ENCODE measurements at regions not wholly inside any gene's neighbourhood (a gene's known extent, or its start where the extent isn't known, plus 50 kb on each side); places are given as distances from the start of the nearest gene placed in this dataset.

GRCh38 chr12:105793421-105793820, 345.3 kb downstream of the NUAK1 start:
- TF ChIP-seq SALL2 (CRISPR knock-in tag; IDR thresholded peaks at IDR 0.05) (no peak), ZNF530 (CRISPR knock-in tag; IDR thresholded peaks at IDR 0.05; ENCODE audit: low read depth) (no peak), PHF20 (CRISPR knock-in tag; IDR thresholded peaks at IDR 0.05) (no peak), CEBPB (IDR thresholded peaks at IDR 0.05; ENCODE audit: borderline replicate concordance, low read depth, low read length) (no peak), BORCS8-MEF2B (CRISPR knock-in tag; IDR thresholded peaks at IDR 0.05) (no peak), ATF7 (IDR thresholded peaks at IDR 0.05) (no peak), ATF7 (CRISPR knock-in tag; IDR thresholded peaks at IDR 0.05) (no peak), ZNF235 (CRISPR knock-in tag; IDR thresholded peaks at IDR 0.05; ENCODE audit: borderline replicate concordance) (no peak), KDM5A (IDR thresholded peaks at IDR 0.05; ENCODE audit: borderline replicate concordance, low read length) (no peak), TAF1 (CRISPR knock-in tag; IDR thresholded peaks at IDR 0.05) (no peak)
- TF ChIP-seq, protein P1, sequence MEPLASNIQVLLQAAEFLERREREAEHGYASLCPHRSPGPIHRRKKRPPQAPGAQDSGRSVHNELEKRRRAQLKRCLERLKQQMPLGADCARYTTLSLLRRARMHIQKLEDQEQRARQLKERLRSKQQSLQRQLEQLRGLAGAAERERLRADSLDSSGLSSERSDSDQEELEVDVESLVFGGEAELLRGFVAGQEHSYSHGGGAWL (CRISPR knock-in tag; IDR thresholded peaks at IDR 0.05): no peak
- TF ChIP-seq, protein P2, sequence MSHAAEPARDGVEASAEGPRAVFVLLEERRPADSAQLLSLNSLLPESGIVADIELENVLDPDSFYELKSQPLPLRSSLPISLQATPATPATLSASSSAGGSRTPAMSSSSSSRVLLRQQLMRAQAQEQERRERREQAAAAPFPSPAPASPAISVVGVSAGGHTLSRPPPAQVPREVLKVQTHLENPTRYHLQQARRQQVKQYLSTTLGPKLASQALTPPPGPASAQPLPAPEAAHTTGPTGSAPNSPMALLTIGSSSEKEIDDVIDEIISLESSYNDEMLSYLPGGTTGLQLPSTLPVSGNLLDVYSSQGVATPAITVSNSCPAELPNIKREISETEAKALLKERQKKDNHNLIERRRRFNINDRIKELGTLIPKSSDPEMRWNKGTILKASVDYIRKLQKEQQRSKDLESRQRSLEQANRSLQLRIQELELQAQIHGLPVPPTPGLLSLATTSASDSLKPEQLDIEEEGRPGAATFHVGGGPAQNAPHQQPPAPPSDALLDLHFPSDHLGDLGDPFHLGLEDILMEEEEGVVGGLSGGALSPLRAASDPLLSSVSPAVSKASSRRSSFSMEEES (CRISPR knock-in tag; IDR thresholded peaks at IDR 0.05): no peak
